ENCODE measurements at regions not wholly inside any gene's neighbourhood (a gene's known extent, or its start where the extent isn't known, plus 50 kb on each side); places are given as distances from the start of the nearest gene placed in this dataset.

GRCh38 chr6:6746970-6747338 is 158.4 kb downstream of the LY86 start:
- CTCF ChIA-PET = no interaction called here

GRCh38 chr6:6747371-6747770 is 158.9 kb downstream of the LY86 start:
- peaks cover 49% of the 10 kb centered on the region for H3K4me1 ChIP-seq (ENCODE audit: insufficient read depth, low read length, poor library complexity, severe bottlenecking)
- no peak overlapping the region for H3K4me3 ChIP-seq (ENCODE audit: low read depth, low read length, poor library complexity, severe bottlenecking)
- intact Hi-C loops (cut with micrococcal nuclease; ENCODE audit: unreplicated experiment) = no loop called here
- H3K27ac ChIP-seq (ENCODE audit: low read depth, low read length, poor library complexity, severe bottlenecking) = no peak overlapping the region
- no peaks in the 10 kb centered on the region for H3K36me3 ChIP-seq (ENCODE audit: insufficient read depth, low read length, poor library complexity, severe bottlenecking)
- TF ChIP-seq CTCF (conservative IDR thresholded peaks at IDR 0.05; ENCODE audit: low read depth, low read length) = no peak
- no peak for TF ChIP-seq EZH2 (IDR thresholded peaks at IDR 0.05; ENCODE audit: borderline replicate concordance, low read depth, low read length, poor library complexity, severe bottlenecking)
- CTCF ChIA-PET = no interaction called here
- H3K9me3 ChIP-seq (ENCODE audit: low read depth, low read length, poor library complexity, severe bottlenecking) = no peaks in the 10 kb centered on the region
- no peaks in the 10 kb centered on the region for H3K27me3 ChIP-seq (replicated peaks; ENCODE audit: insufficient read depth, low read depth, low read length, poor library complexity)
- POLR2A ChIA-PET (ENCODE audit: low non-redundant PET) = no interaction called here
- DNase-seq (ENCODE audit: low spot score) = no peak
- BruUV-seq (replicated peaks) = no TSS peak

More at GRCh38 chr6:6746970-6747338, 158.4 kb downstream of the LY86 start:
- no peaks in the 10 kb centered on the region for H3K27me3 ChIP-seq (replicated peaks; ENCODE audit: insufficient read depth, low read depth, low read length, poor library complexity)
- H3K27ac ChIP-seq (ENCODE audit: low read depth, low read length, poor library complexity, severe bottlenecking) = no peak overlapping the region
- no peaks in the 10 kb centered on the region for H3K36me3 ChIP-seq (ENCODE audit: insufficient read depth, low read length, poor library complexity, severe bottlenecking)
- H3K4me1 ChIP-seq (ENCODE audit: insufficient read depth, low read length, poor library complexity, severe bottlenecking) = peaks cover 45% of the 10 kb centered on the region
- no peak overlapping the region for H3K4me3 ChIP-seq (ENCODE audit: low read depth, low read length, poor library complexity, severe bottlenecking)
- POLR2A ChIA-PET (ENCODE audit: low non-redundant PET) = no interaction called here
- DNase-seq (ENCODE audit: low spot score) = no peak
- intact Hi-C loops (cut with micrococcal nuclease; ENCODE audit: unreplicated experiment) = no loop called here
- BruUV-seq (replicated peaks) = no TSS peak
- no peaks in the 10 kb centered on the region for H3K9me3 ChIP-seq (ENCODE audit: low read depth, low read length, poor library complexity, severe bottlenecking)
- TF ChIP-seq CTCF (conservative IDR thresholded peaks at IDR 0.05; ENCODE audit: low read depth, low read length) (no peak), EZH2 (IDR thresholded peaks at IDR 0.05; ENCODE audit: borderline replicate concordance, low read depth, low read length, poor library complexity, severe bottlenecking) (no peak)

GRCh38 chr6:6748001-6748400 is 159.5 kb downstream of the LY86 start:
- TF ChIP-seq EZH2 (IDR thresholded peaks at IDR 0.05; ENCODE audit: borderline replicate concordance, low read depth, low read length, poor library complexity, severe bottlenecking) = no peak
- TF ChIP-seq CTCF (conservative IDR thresholded peaks at IDR 0.05; ENCODE audit: low read depth, low read length) = no peak
- intact Hi-C loops (cut with micrococcal nuclease; ENCODE audit: unreplicated experiment) = no loop called here
- Histone ChIP-seq H3K27me3 (replicated peaks; ENCODE audit: insufficient read depth, low read depth, low read length, poor library complexity) (no peaks in the 10 kb centered on the region), H3K4me3 (ENCODE audit: low read depth, low read length, poor library complexity, severe bottlenecking) (no peak overlapping the region), H3K27ac (ENCODE audit: low read depth, low read length, poor library complexity, severe bottlenecking) (peak overlapping the region; percentile 41), H3K36me3 (ENCODE audit: insufficient read depth, low read length, poor library complexity, severe bottlenecking) (no peaks in the 10 kb centered on the region), H3K9me3 (ENCODE audit: low read depth, low read length, poor library complexity, severe bottlenecking) (no peaks in the 10 kb centered on the region), H3K4me1 (ENCODE audit: insufficient read depth, low read length, poor library complexity, severe bottlenecking) (peaks cover 50% of the 10 kb centered on the region)
- POLR2A ChIA-PET (ENCODE audit: low non-redundant PET) = no interaction called here
- CTCF ChIA-PET = no interaction called here
- BruUV-seq (replicated peaks) = no TSS peak
- no peak for DNase-seq (ENCODE audit: low spot score)
